Calu3 (cell line): ENCODE measurements at regions not wholly inside any gene's neighbourhood (a gene's known extent, or its start where the extent isn't known, plus 50 kb on each side); places are given as distances from the start of the nearest gene placed in this dataset.

Source experiments
- BruUV-seq: library from RNA; stranded (reverse); fragments of 400-500 nt; replicated peaks from 2 replicates; lab custom pipeline; 2021; lab: Mats Ljungman, UMichigan
- CTCF ChIA-PET: fragments of 300-600 bp; sonication (Branson Sonifier 250); formaldehyde crosslinking; loops from one replicate; lab custom pipeline; 2022; ENCODE audit warnings: antibody characterized with exemption; lab: Charles Lee
- DNase-seq: peaks from one replicate; pipeline ENCODE4 v3.0.0; 2022
- H3K27ac Mint-ChIP-seq: one replicate; pipeline ENCODE4 v1.8.0; 2022; ENCODE audit warnings: mixed read lengths; ENCODE audit not compliant: unreplicated experiment
- H3K27me3 Mint-ChIP-seq: one replicate; pipeline ENCODE4 v1.8.0; 2022; ENCODE audit warnings: mixed read lengths; ENCODE audit not compliant: unreplicated experiment
- H3K36me3 Mint-ChIP-seq: one replicate; pipeline ENCODE4 v1.8.0; 2022; ENCODE audit warnings: mild to moderate bottlenecking, moderate library complexity, mixed read lengths; ENCODE audit not compliant: insufficient read depth, unreplicated experiment
- H3K4me1 Mint-ChIP-seq: one replicate; pipeline ENCODE4 v1.8.0; 2022; ENCODE audit warnings: mild to moderate bottlenecking, low read depth, mixed read lengths; ENCODE audit not compliant: unreplicated experiment
- H3K4me3 Mint-ChIP-seq: one replicate; pipeline ENCODE4 v1.8.0; 2022; ENCODE audit warnings: mild to moderate bottlenecking, low read depth, moderate library complexity, mixed read lengths; ENCODE audit not compliant: unreplicated experiment
- H3K9me3 Mint-ChIP-seq: one replicate; pipeline ENCODE4 v1.8.0; 2022; ENCODE audit warnings: low read depth, mixed read lengths; ENCODE audit not compliant: unreplicated experiment
- intact Hi-C: fragments of 100-400 bp; cut with micrococcal nuclease; formaldehyde crosslinking; loops from one replicate; pipeline ENCODE4 v1.10.0; 2022; ENCODE audit not compliant: unreplicated experiment
- TF ChIP-seq, protein P1 (sequence below): fragments of 200-600 bp; IDR thresholded peaks from one replicate; pipeline ENCODE4 v1.8.0; 2022; ENCODE audit warnings: antibody characterized with exemption; ENCODE audit not compliant: unreplicated experiment

DNA sequence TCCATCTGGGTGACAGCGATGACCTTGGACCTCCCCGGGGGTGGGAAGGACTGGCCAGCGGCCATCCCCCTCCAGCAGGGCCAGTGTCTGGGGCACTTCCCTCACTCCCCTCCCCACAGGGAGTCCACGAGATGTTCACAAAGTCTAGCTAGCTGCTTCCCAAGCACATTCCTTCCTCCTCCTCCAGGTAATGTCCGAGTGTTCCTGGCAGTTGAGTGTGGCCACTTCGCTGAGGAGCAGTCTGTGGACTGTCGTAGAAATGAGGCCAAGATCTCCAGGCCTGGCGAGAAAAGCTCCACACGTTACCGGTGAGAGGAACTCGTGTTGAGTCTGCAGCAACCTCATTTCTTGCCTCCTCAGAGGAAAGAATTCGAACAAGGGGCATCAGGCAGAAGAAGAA lies 425.5 kb downstream of the BRD1 start:
- peaks cover 43% of the 10 kb centered on the region for H3K27me3 Mint-ChIP-seq
- no peak overlapping the region for H3K27ac Mint-ChIP-seq
- no peaks in the 10 kb centered on the region for H3K4me1 Mint-ChIP-seq
- no peaks in the 10 kb centered on the region for H3K36me3 Mint-ChIP-seq
- intact Hi-C loops = no loop called here
- no TSS peak for BruUV-seq
- TF ChIP-seq, protein P1, sequence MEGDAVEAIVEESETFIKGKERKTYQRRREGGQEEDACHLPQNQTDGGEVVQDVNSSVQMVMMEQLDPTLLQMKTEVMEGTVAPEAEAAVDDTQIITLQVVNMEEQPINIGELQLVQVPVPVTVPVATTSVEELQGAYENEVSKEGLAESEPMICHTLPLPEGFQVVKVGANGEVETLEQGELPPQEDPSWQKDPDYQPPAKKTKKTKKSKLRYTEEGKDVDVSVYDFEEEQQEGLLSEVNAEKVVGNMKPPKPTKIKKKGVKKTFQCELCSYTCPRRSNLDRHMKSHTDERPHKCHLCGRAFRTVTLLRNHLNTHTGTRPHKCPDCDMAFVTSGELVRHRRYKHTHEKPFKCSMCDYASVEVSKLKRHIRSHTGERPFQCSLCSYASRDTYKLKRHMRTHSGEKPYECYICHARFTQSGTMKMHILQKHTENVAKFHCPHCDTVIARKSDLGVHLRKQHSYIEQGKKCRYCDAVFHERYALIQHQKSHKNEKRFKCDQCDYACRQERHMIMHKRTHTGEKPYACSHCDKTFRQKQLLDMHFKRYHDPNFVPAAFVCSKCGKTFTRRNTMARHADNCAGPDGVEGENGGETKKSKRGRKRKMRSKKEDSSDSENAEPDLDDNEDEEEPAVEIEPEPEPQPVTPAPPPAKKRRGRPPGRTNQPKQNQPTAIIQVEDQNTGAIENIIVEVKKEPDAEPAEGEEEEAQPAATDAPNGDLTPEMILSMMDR = no peak
- CTCF ChIA-PET = no interaction called here
- DNase-seq = no peak
- H3K4me3 Mint-ChIP-seq = no peak overlapping the region
- no peaks in the 10 kb centered on the region for H3K9me3 Mint-ChIP-seq

- no TSS peak for BruUV-seq
- Mint-ChIP-seq H3K9me3 (no peaks in the 10 kb centered on the region), H3K4me3 (no peak overlapping the region), H3K4me1 (no peaks in the 10 kb centered on the region), H3K27me3 (peaks cover 32% of the 10 kb centered on the region), H3K36me3 (no peaks in the 10 kb centered on the region), H3K27ac (no peak overlapping the region)
- CTCF ChIA-PET = no interaction called here
- TF ChIP-seq, protein P1 = no peak
- intact Hi-C loops = no loop called here
- no peak for DNase-seq
Measured at GRCh38 chr22:49400941-49401598, 426.6 kb downstream of the BRD1 start.

GRCh38 chr22:49400136-49400940 lies 427.3 kb downstream of the BRD1 start:
- H3K36me3 Mint-ChIP-seq = no peaks in the 10 kb centered on the region
- CTCF ChIA-PET = no interaction called here
- no peaks in the 10 kb centered on the region for H3K4me1 Mint-ChIP-seq
- TF ChIP-seq, protein P1 = no peak
- no peak for DNase-seq
- BruUV-seq = no TSS peak
- peaks cover 25% of the 10 kb centered on the region for H3K27me3 Mint-ChIP-seq
- H3K4me3 Mint-ChIP-seq = no peak overlapping the region
- no peaks in the 10 kb centered on the region for H3K9me3 Mint-ChIP-seq
- no peak overlapping the region for H3K27ac Mint-ChIP-seq
- intact Hi-C loops = no loop called here

DNA sequence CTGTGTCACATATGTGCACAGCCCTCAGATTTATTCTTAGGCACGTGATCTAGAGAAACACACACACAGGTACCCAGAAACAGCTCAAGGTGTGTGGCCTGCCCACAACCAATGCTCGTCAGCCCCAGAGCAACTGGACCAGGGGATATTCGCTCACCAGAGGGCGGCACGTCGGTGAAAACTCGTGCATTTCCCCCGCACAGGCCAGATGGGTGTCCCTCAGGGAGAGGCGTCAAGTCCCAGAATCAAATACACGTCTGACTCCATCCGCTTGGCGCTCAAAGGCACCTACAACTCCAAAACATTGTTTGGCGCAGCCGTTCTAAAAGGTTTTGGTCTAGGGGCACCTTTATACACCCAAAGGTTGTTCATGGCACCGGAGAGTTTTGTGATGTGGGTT lies 429.0 kb downstream of the BRD1 start:
- H3K4me3 Mint-ChIP-seq = no peak overlapping the region
- CTCF ChIA-PET = interaction anchor here (0.7 kb wide), 1 partner anchor 130 kb away, joined by 3 read pairs; no protein-coding TSS in a partner anchor
- no peak for DNase-seq
- peaks cover 8% of the 10 kb centered on the region for H3K27me3 Mint-ChIP-seq
- H3K36me3 Mint-ChIP-seq = no peaks in the 10 kb centered on the region
- TF ChIP-seq, protein P1 = no peak
- no peaks in the 10 kb centered on the region for H3K4me1 Mint-ChIP-seq
- H3K9me3 Mint-ChIP-seq = peaks cover 7% of the 10 kb centered on the region
- intact Hi-C loops = no loop called here
- no peak overlapping the region for H3K27ac Mint-ChIP-seq
- BruUV-seq = no TSS peak
